GM12878 (cell line): ENCODE measurements at regions not wholly inside any gene's neighbourhood (a gene's known extent, or its start where the extent isn't known, plus 50 kb on each side); places are given as distances from the start of the nearest gene placed in this dataset.

Source experiments
- ATAC-seq: fragments of 200-7000 bp; cut with Tn5 transposase; 3 replicates; pipeline ENCODE4 v1.9.1; 2020; ENCODE audit warnings: mild to moderate bottlenecking, moderate library complexity
- BruUV-seq: library from RNA; stranded (reverse); fragments of 400-500 nt; replicated peaks from 2 replicates; lab custom pipeline; 2021; lab: Mats Ljungman, UMichigan
- CTCF ChIA-PET: fragments of 300-600 bp; sonication (Branson Sonifier 250); formaldehyde crosslinking; extraction: SDS; loops from one replicate; lab custom pipeline; 2021; ENCODE audit warnings: inconsistent platforms; lab: Yijun Ruan, JAX
- POLR2A ChIA-PET: fragments of 350-600 bp; formaldehyde crosslinking; extraction: SDS; loops from one replicate; lab custom pipeline; 2021; ENCODE audit warnings: inconsistent platforms; lab: Charles Lee
- RAD21 ChIA-PET: fragments of 300-600 bp; sonication (Branson Sonifier 250); formaldehyde crosslinking; loops from one replicate; lab custom pipeline; 2023; ENCODE audit warnings: antibody characterized with exemption; ENCODE audit not compliant: unreplicated experiment; lab: Charles Lee
- SMC1A ChIA-PET: fragments of 300-600 bp; sonication (Branson Sonifier 250); formaldehyde crosslinking; loops from one replicate; lab custom pipeline; 2023; ENCODE audit not compliant: unreplicated experiment, uncharacterized antibody; lab: Charles Lee
- DNase-seq: peaks from one replicate; pipeline ENCODE4 v3.0.0-alpha.2; 2011; ENCODE audit warnings: low read depth, low spot score
- FAIRE-seq: peaks from 3 replicates; lab custom pipeline; 2011; peaks lifted over from hg19 to GRCh38; lab: Jason Lieb, UNC
- H2AFZ ChIP-seq: 2 replicates; pipeline ENCODE4 v1.6.0; 2011; ENCODE audit warnings: low read depth, low read length, control low read depth; ENCODE audit not compliant: control insufficient read depth
- H3K27ac ChIP-seq: 2 replicates; pipeline ENCODE4 v1.5.1; 2011; ENCODE audit warnings: control low read depth; ENCODE audit not compliant: control insufficient read depth, insufficient read depth
- H3K27me3 ChIP-seq, 2 experiments: replicated peaks in 1 of 2; 2 replicates each; pipeline versions ENCODE4 v1.6.0 to v1.6.1; 2011; ENCODE audit warnings: low read length in 1 of 2; ENCODE audit not compliant: control insufficient read depth in 2 of 2, insufficient read depth in 2 of 2
- H3K36me3 ChIP-seq, 2 experiments: 2 replicates each; pipeline ENCODE4 v1.5.1; 2011; ENCODE audit warnings: low read length in 1 of 2; ENCODE audit not compliant: control insufficient read depth in 2 of 2, insufficient read depth in 2 of 2
- H3K4me1 ChIP-seq: 2 replicates; pipeline ENCODE4 v1.6.1; 2011; ENCODE audit warnings: mild to moderate bottlenecking, low read length, moderate library complexity, mixed read lengths; ENCODE audit not compliant: control insufficient read depth, insufficient read depth
- H3K4me2 ChIP-seq: 2 replicates; pipeline ENCODE4 v1.6.0; 2011; ENCODE audit warnings: control low read depth; ENCODE audit not compliant: control insufficient read depth, insufficient read depth
- H3K4me3 ChIP-seq: fragments of 200-600 bp; sonication (generic); 2 replicates; pipeline ENCODE4 v1.5.1; 2016
- H3K79me2 ChIP-seq: 2 replicates; pipeline ENCODE4 v1.6.0; 2011; ENCODE audit warnings: low read length; ENCODE audit not compliant: control insufficient read depth, insufficient read depth
- H3K9ac ChIP-seq: 2 replicates; pipeline ENCODE4 v1.8.0; 2011; ENCODE audit warnings: low read length, control low read depth, mixed read lengths; ENCODE audit not compliant: control insufficient read depth, insufficient read depth
- H3K9me3 ChIP-seq: replicated peaks from 3 replicates; pipeline ENCODE4 v1.5.1; 2011; ENCODE audit warnings: mild to moderate bottlenecking, low read length; ENCODE audit not compliant: control insufficient read depth, insufficient read depth
- H4K20me1 ChIP-seq: 2 replicates; pipeline ENCODE4 v1.6.0; 2011; ENCODE audit not compliant: control insufficient read depth, insufficient read depth
- BHLHE40 ChIP-seq, 2 experiments: fragments of 450-650 bp in 1 of 2; IDR thresholded peaks; 2 replicates each; pipeline ENCODE4 v1.6.1; 2011 to 2017; ENCODE audit warnings: low read depth in 2 of 2, borderline replicate concordance in 1 of 2, improper control_type of control experiment in 1 of 2, low read length in 1 of 2, mild to moderate bottlenecking in 1 of 2
- FOXM1 ChIP-seq: IDR thresholded peaks from 2 replicates; pipeline ENCODE4 v1.6.1; 2012; ENCODE audit warnings: low read depth, mild to moderate bottlenecking, inconsistent platforms, low read length, moderate library complexity
- HSF1 ChIP-seq: fragments of 150-350 bp; IDR thresholded peaks from 2 replicates; pipeline ENCODE4 v1.6.1; 2014; ENCODE audit warnings: mild to moderate bottlenecking, low read depth, low read length
- IKZF2 ChIP-seq, 2 experiments: fragments of 450-650 bp; IDR thresholded peaks; 2 replicates each; pipeline ENCODE4 v1.6.1; 2017; ENCODE audit warnings: mild to moderate bottlenecking in 2 of 2, moderate library complexity in 2 of 2
- MEF2B ChIP-seq: fragments of 450-650 bp; IDR thresholded peaks from 2 replicates; pipeline ENCODE4 v1.6.1; 2018; ENCODE audit warnings: mild to moderate bottlenecking, moderate library complexity; ENCODE audit not compliant: partially characterized antibody, poor library complexity, severe bottlenecking
- MTA2 ChIP-seq: fragments of 450-650 bp; IDR thresholded peaks from 2 replicates; pipeline ENCODE4 v1.6.1; 2016; ENCODE audit warnings: low read depth, mild to moderate bottlenecking, moderate library complexity
- MYB ChIP-seq: fragments of 150-350 bp; IDR thresholded peaks from 2 replicates; pipeline ENCODE4 v1.6.1; 2014; ENCODE audit warnings: mild to moderate bottlenecking, low read depth, low read length, borderline replicate concordance
- NFYA ChIP-seq: IDR thresholded peaks from 2 replicates; pipeline ENCODE4 v1.6.1; 2011; ENCODE audit warnings: low read depth, mild to moderate bottlenecking, low read length, improper control_type of control experiment, borderline replicate concordance
- PBX3 ChIP-seq: IDR thresholded peaks from 2 replicates; pipeline ENCODE4 v1.6.1; 2011; ENCODE audit warnings: mild to moderate bottlenecking, low read depth, low read length, moderate library complexity; ENCODE audit not compliant: insufficient replicate concordance
- POLR2A ChIP-seq: IDR thresholded peaks from 2 replicates; pipeline ENCODE4 v1.6.1; 2011; ENCODE audit warnings: low read depth, mild to moderate bottlenecking, low read length
- RELA ChIP-seq: fragments of 450-650 bp; IDR thresholded peaks from 2 replicates; pipeline ENCODE4 v1.8.0; 2014; ENCODE audit warnings: borderline replicate concordance; ENCODE audit not compliant: partially characterized antibody
- SKIL ChIP-seq: fragments of 450-650 bp; IDR thresholded peaks from 2 replicates; pipeline ENCODE4 v1.6.1; 2017; ENCODE audit warnings: mild to moderate bottlenecking, low read depth, inconsistent platforms; ENCODE audit not compliant: poor library complexity, severe bottlenecking
- SPI1 ChIP-seq: IDR thresholded peaks from 2 replicates; pipeline ENCODE4 v1.6.1; 2011; ENCODE audit warnings: low read depth, mild to moderate bottlenecking, low read length, moderate library complexity, borderline replicate concordance; ENCODE audit not compliant: insufficient read depth
- SREBF2 ChIP-seq: IDR thresholded peaks from 2 replicates; pipeline ENCODE4 v1.6.1; 2012; ENCODE audit warnings: mild to moderate bottlenecking, low read length
- STAT1 ChIP-seq: fragments of 450-650 bp; conservative IDR thresholded peaks from 2 replicates; pipeline ENCODE4 v1.6.1; 2014; ENCODE audit warnings: antibody characterized with exemption, mild to moderate bottlenecking
- TCF3 ChIP-seq: IDR thresholded peaks from 2 replicates; pipeline ENCODE4 v1.6.1; 2012; ENCODE audit warnings: low read depth, mild to moderate bottlenecking, low read length, borderline replicate concordance; ENCODE audit not compliant: insufficient read depth
- ZNF217 ChIP-seq: fragments of 450-650 bp; IDR thresholded peaks from 2 replicates; pipeline ENCODE4 v1.6.1; 2017; ENCODE audit warnings: antibody characterized with exemption, mild to moderate bottlenecking
- WGBS: methylation state at CpG from one replicate; pipeline ENCODE4 v1.1.6; 2016; ENCODE audit warnings: low lambda C conversion rate; ENCODE audit not compliant: insufficient replicate concordance, insufficient coverage; ENCODE audit errors: missing lambda C conversion rate; 5-methylcytosine and 5-hydroxymethylcytosine counted together
- in situ Hi-C: fragments of 300-500 bp; cut with MboI; formaldehyde crosslinking; loops from 9 replicates; pipeline ENCODE4 v1.14.3; 2018; ENCODE audit warnings: mixed read lengths
- intact Hi-C: fragments of 100-400 bp; cut with micrococcal nuclease; formaldehyde crosslinking; loops from one replicate; pipeline ENCODE4 v1.14.2; 2022; ENCODE audit not compliant: unreplicated experiment

GRCh38 chr12:85394809-85395208 is 114.8 kb downstream of the ALX1 start (continued):
- TF ChIP-seq BHLHE40 (IDR thresholded peaks at IDR 0.05; ENCODE audit: borderline replicate concordance in 1 of 2, low read depth in 2 of 2, low read length in 1 of 2): no peak
- TF ChIP-seq MEF2B: no peak
- no peak for TF ChIP-seq TCF3
- TF ChIP-seq HSF1: no peak
- TF ChIP-seq MTA2: no peak
- TF ChIP-seq SREBF2: no peak
- no peak for TF ChIP-seq IKZF2 (IDR thresholded peaks at IDR 0.05)

GRCh38 chr12:85405262-85405661 is 125.2 kb downstream of the ALX1 start:
- BruUV-seq: no TSS peak
- ChIA-PET CTCF (interaction anchor here (5.6 kb wide), 1 partner anchor 20 kb away, joined by 23 read pairs; no protein-coding TSS in a partner anchor), SMC1A (no interaction called here), RAD21 (no interaction called here), POLR2A (no interaction called here)
- no peak for FAIRE-seq
- Histone ChIP-seq H3K4me1 (no peaks in the 10 kb centered on the region), H3K9me3 (no peaks in the 10 kb centered on the region), H3K36me3 (no peaks in the 10 kb centered on the region), H3K4me3 (no peak overlapping the region), H3K27me3 (no peaks in the 10 kb centered on the region), H3K4me2 (no peak overlapping the region), H3K79me2 (no peaks in the 10 kb centered on the region), H3K27ac (no peak overlapping the region), H3K9ac (no peak overlapping the region), H4K20me1 (no peaks in the 10 kb centered on the region), H2AFZ (no peak overlapping the region)
- 1% methylated on average over 5 of the region's 5 CpGs for WGBS
- in situ Hi-C loops: no loop called here
- DNase-seq: no peak
- ATAC-seq: no peak
- intact Hi-C loops: no loop called here
- no peak for TF ChIP-seq SPI1
- TF ChIP-seq MEF2B: no peak
- no peak for TF ChIP-seq ZNF217
- no peak for TF ChIP-seq RELA
- TF ChIP-seq FOXM1: no peak
- TF ChIP-seq HSF1: no peak
- TF ChIP-seq PBX3: no peak
- no peak for TF ChIP-seq SKIL
- TF ChIP-seq MYB: no peak
- TF ChIP-seq NFYA: no peak
- TF ChIP-seq STAT1: no peak
- TF ChIP-seq POLR2A: no peak
